ENCODE measurements at regions not wholly inside any gene's neighbourhood (a gene's known extent, or its start where the extent isn't known, plus 50 kb on each side); places are given as distances from the start of the nearest gene placed in this dataset.

GRCh38 chr1:9471679-9472078 is 67.6 kb upstream of the SLC25A33 start:
- WGBS (ENCODE audit: insufficient coverage), result 82% methylated on average over 12 of the region's 15 CpGs
- Histone ChIP-seq H3K27me3 (replicated peaks in 1 of 2; ENCODE audit: control insufficient read depth in 2 of 2, extremely low read depth in 1 of 2, insufficient read depth in 2 of 2, low read length in 1 of 2) (peaks cover 0 to 69% of the 10 kb centered on the region in 2 experiments), H3K27ac (ENCODE audit: low read length) (no peak overlapping the region), H3K36me3 (ENCODE audit: control insufficient read depth in 2 of 2, extremely low read depth in 1 of 2, insufficient read depth in 1 of 2, low read length in 1 of 2) (no peaks in the 10 kb centered on the region), H3K9me3 (no peaks in the 10 kb centered on the region), H3K4me3 (ENCODE audit: control insufficient read depth in 1 of 2, extremely low read depth in 1 of 2, low read length in 1 of 2) (no peak overlapping the region), H3K4me1 (ENCODE audit: control insufficient read depth in 1 of 2, extremely low read depth in 1 of 2, insufficient read depth in 2 of 2, low read length in 2 of 2) (no peaks in the 10 kb centered on the region)
- ATAC-seq (replicated peaks in 1 of 4), result no peak
- CTCF ChIA-PET, result interaction anchor here in 1 of 2 donors (0.6 kb wide), 1 partner anchor 155 kb away, joined by 3 read pairs; no protein-coding TSS in a partner anchor
- no peak overlapping the region for H3K27ac Mint-ChIP-seq
- DNase-seq, result no peak
- H3K4me3 Mint-ChIP-seq, result no peak overlapping the region
- POLR2A ChIA-PET, result no interaction called here
- peaks cover 17 to 25% of the 10 kb centered on the region in 2 donors for H3K27me3 Mint-ChIP-seq
- no peaks in the 10 kb centered on the region for H3K36me3 Mint-ChIP-seq
- H3K9me3 Mint-ChIP-seq, result no peaks in the 10 kb centered on the region
- no peaks in the 10 kb centered on the region for H3K4me1 Mint-ChIP-seq

GRCh38 chr1:9472386-9473031 is 66.8 kb upstream of the SLC25A33 start:
- no peaks in the 10 kb centered on the region for H3K9me3 Mint-ChIP-seq
- H3K27ac Mint-ChIP-seq, result no peak overlapping the region
- WGBS (ENCODE audit: insufficient coverage), result 76% methylated on average over 3 of the region's 13 CpGs
- no peak overlapping the region for H3K27ac ChIP-seq (ENCODE audit: low read length)
- H3K27me3 ChIP-seq (replicated peaks in 1 of 2; ENCODE audit: control insufficient read depth in 2 of 2, extremely low read depth in 1 of 2, insufficient read depth in 2 of 2, low read length in 1 of 2), result peaks cover 0 to 64% of the 10 kb centered on the region in 2 experiments
- ATAC-seq (replicated peaks in 1 of 4), result no peak
- no peak for DNase-seq
- H3K4me1 ChIP-seq (ENCODE audit: control insufficient read depth in 1 of 2, extremely low read depth in 1 of 2, insufficient read depth in 2 of 2, low read length in 2 of 2), result no peaks in the 10 kb centered on the region
- H3K4me3 ChIP-seq (ENCODE audit: control insufficient read depth in 1 of 2, extremely low read depth in 1 of 2, low read length in 1 of 2), result no peak overlapping the region
- H3K4me1 Mint-ChIP-seq, result no peaks in the 10 kb centered on the region
- H3K9me3 ChIP-seq, result no peaks in the 10 kb centered on the region
- ChIA-PET CTCF (interaction anchor here in 1 of 2 donors (0.6 kb wide), 1 partner anchor 154 kb away, joined by 3 read pairs; no protein-coding TSS in a partner anchor), POLR2A (no interaction called here)
- H3K36me3 ChIP-seq (ENCODE audit: control insufficient read depth in 2 of 2, extremely low read depth in 1 of 2, insufficient read depth in 1 of 2, low read length in 1 of 2), result no peaks in the 10 kb centered on the region
- peaks cover 12 to 16% of the 10 kb centered on the region in 2 donors for H3K27me3 Mint-ChIP-seq
- no peak overlapping the region for H3K4me3 Mint-ChIP-seq
- H3K36me3 Mint-ChIP-seq, result no peaks in the 10 kb centered on the region

GRCh38 chr1:9473032-9473807 is 66.0 kb upstream of the SLC25A33 start:
- Mint-ChIP-seq H3K27ac (no peak overlapping the region), H3K27me3 (peaks cover 5 to 9% of the 10 kb centered on the region in 2 donors), H3K4me3 (no peak overlapping the region), H3K36me3 (no peaks in the 10 kb centered on the region), H3K4me1 (no peaks in the 10 kb centered on the region), H3K9me3 (no peaks in the 10 kb centered on the region)
- WGBS (ENCODE audit: insufficient coverage), result 79% methylated on average over 10 of the region's 14 CpGs
- Histone ChIP-seq H3K4me1 (ENCODE audit: control insufficient read depth in 1 of 2, extremely low read depth in 1 of 2, insufficient read depth in 2 of 2, low read length in 2 of 2) (no peaks in the 10 kb centered on the region), H3K4me3 (ENCODE audit: control insufficient read depth in 1 of 2, extremely low read depth in 1 of 2, low read length in 1 of 2) (no peak overlapping the region), H3K27me3 (replicated peaks in 1 of 2; ENCODE audit: control insufficient read depth in 2 of 2, extremely low read depth in 1 of 2, insufficient read depth in 2 of 2, low read length in 1 of 2) (peaks cover 0 to 57% of the 10 kb centered on the region in 2 experiments), H3K27ac (ENCODE audit: low read length) (no peak overlapping the region), H3K9me3 (no peaks in the 10 kb centered on the region), H3K36me3 (ENCODE audit: control insufficient read depth in 2 of 2, extremely low read depth in 1 of 2, insufficient read depth in 1 of 2, low read length in 1 of 2) (no peaks in the 10 kb centered on the region)
- DNase-seq (no peak), ATAC-seq (replicated peaks in 1 of 4) (no peak)
- ChIA-PET CTCF (interaction anchor here in 1 of 2 donors (0.7 kb wide), 1 partner anchor 196 kb away, joined by 3 read pairs; no protein-coding TSS in a partner anchor), POLR2A (no interaction called here)

GRCh38 chr1:9475061-9475627 is 64.1 kb upstream of the SLC25A33 start:
- ATAC-seq (replicated peaks in 1 of 4), result no peak
- no peak overlapping the region for H3K27ac Mint-ChIP-seq
- DNase-seq, result no peak
- 70% methylated on average over 15 of the region's 15 CpGs for WGBS (ENCODE audit: insufficient coverage)
- no peaks in the 10 kb centered on the region for H3K36me3 ChIP-seq (ENCODE audit: control insufficient read depth in 2 of 2, extremely low read depth in 1 of 2, insufficient read depth in 1 of 2, low read length in 1 of 2)
- no peak overlapping the region for H3K27ac ChIP-seq (ENCODE audit: low read length)
- peaks cover 0 to 46% of the 10 kb centered on the region in 2 experiments for H3K27me3 ChIP-seq (replicated peaks in 1 of 2; ENCODE audit: control insufficient read depth in 2 of 2, extremely low read depth in 1 of 2, insufficient read depth in 2 of 2, low read length in 1 of 2)
- H3K27me3 Mint-ChIP-seq, result peaks cover 4 to 5% of the 10 kb centered on the region in 2 donors
- H3K4me1 Mint-ChIP-seq, result no peaks in the 10 kb centered on the region
- no peak overlapping the region for H3K4me3 ChIP-seq (ENCODE audit: control insufficient read depth in 1 of 2, extremely low read depth in 1 of 2, low read length in 1 of 2)
- CTCF ChIA-PET, result interaction anchor here in 1 of 2 donors (0.6 kb wide), 1 partner anchor 56 kb away, joined by 9 read pairs; no protein-coding TSS in a partner anchor
- H3K4me3 Mint-ChIP-seq, result no peak overlapping the region
- no peaks in the 10 kb centered on the region for H3K9me3 ChIP-seq
- no peaks in the 10 kb centered on the region for H3K9me3 Mint-ChIP-seq
- POLR2A ChIA-PET, result no interaction called here
- no peaks in the 10 kb centered on the region for H3K4me1 ChIP-seq (ENCODE audit: control insufficient read depth in 1 of 2, extremely low read depth in 1 of 2, insufficient read depth in 2 of 2, low read length in 2 of 2)
- no peaks in the 10 kb centered on the region for H3K36me3 Mint-ChIP-seq

GRCh38 chr1:9476790-9477463 is 62.3 kb upstream of the SLC25A33 start:
- no peak for DNase-seq
- no peak overlapping the region for H3K4me3 Mint-ChIP-seq
- POLR2A ChIA-PET, result no interaction called here
- no peaks in the 10 kb centered on the region for H3K9me3 ChIP-seq
- peak overlapping the region in 1 of 2 donors; percentile 3 for H3K27ac Mint-ChIP-seq
- H3K36me3 ChIP-seq (ENCODE audit: control insufficient read depth in 2 of 2, extremely low read depth in 1 of 2, insufficient read depth in 1 of 2, low read length in 1 of 2), result no peaks in the 10 kb centered on the region
- H3K27ac ChIP-seq (ENCODE audit: low read length), result no peak overlapping the region
- H3K4me1 Mint-ChIP-seq, result no peaks in the 10 kb centered on the region
- no peaks in the 10 kb centered on the region for H3K36me3 Mint-ChIP-seq
- H3K4me3 ChIP-seq (ENCODE audit: control insufficient read depth in 1 of 2, extremely low read depth in 1 of 2, low read length in 1 of 2), result no peak overlapping the region
- no peak for ATAC-seq (replicated peaks in 1 of 4)
- 86% methylated on average over 1 of the region's 4 CpGs for WGBS (ENCODE audit: insufficient coverage)
- H3K9me3 Mint-ChIP-seq, result no peaks in the 10 kb centered on the region
- H3K4me1 ChIP-seq (ENCODE audit: control insufficient read depth in 1 of 2, extremely low read depth in 1 of 2, insufficient read depth in 2 of 2, low read length in 2 of 2), result no peaks in the 10 kb centered on the region
- CTCF ChIA-PET, result no interaction called here
- no peaks in the 10 kb centered on the region for H3K27me3 Mint-ChIP-seq
- peaks cover 0 to 43% of the 10 kb centered on the region in 2 experiments for H3K27me3 ChIP-seq (replicated peaks in 1 of 2; ENCODE audit: control insufficient read depth in 2 of 2, extremely low read depth in 1 of 2, insufficient read depth in 2 of 2, low read length in 1 of 2)

GRCh38 chr1:9477535-9477934 is 61.7 kb upstream of the SLC25A33 start:
- no peaks in the 10 kb centered on the region for H3K27me3 Mint-ChIP-seq
- Histone ChIP-seq H3K27me3 (replicated peaks in 1 of 2; ENCODE audit: control insufficient read depth in 2 of 2, extremely low read depth in 1 of 2, insufficient read depth in 2 of 2, low read length in 1 of 2) (peaks cover 0 to 39% of the 10 kb centered on the region in 2 experiments), H3K27ac (ENCODE audit: low read length) (no peak overlapping the region), H3K9me3 (no peaks in the 10 kb centered on the region), H3K36me3 (ENCODE audit: control insufficient read depth in 2 of 2, extremely low read depth in 1 of 2, insufficient read depth in 1 of 2, low read length in 1 of 2) (no peaks in the 10 kb centered on the region), H3K4me3 (ENCODE audit: control insufficient read depth in 1 of 2, extremely low read depth in 1 of 2, low read length in 1 of 2) (no peak overlapping the region), H3K4me1 (ENCODE audit: control insufficient read depth in 1 of 2, extremely low read depth in 1 of 2, insufficient read depth in 2 of 2, low read length in 2 of 2) (no peaks in the 10 kb centered on the region)
- ChIA-PET CTCF (no interaction called here), POLR2A (no interaction called here)
- H3K4me3 Mint-ChIP-seq, result no peak overlapping the region
- 89% methylated on average over 4 of the region's 4 CpGs for WGBS (ENCODE audit: insufficient coverage)
- ATAC-seq (replicated peaks in 1 of 4), result no peak
- H3K36me3 Mint-ChIP-seq, result no peaks in the 10 kb centered on the region
- no peak for DNase-seq
- H3K9me3 Mint-ChIP-seq, result no peaks in the 10 kb centered on the region
- H3K27ac Mint-ChIP-seq, result no peak overlapping the region
- H3K4me1 Mint-ChIP-seq, result no peaks in the 10 kb centered on the region

Data from T-cell (primary cell).